ENCODE measurements at regions not wholly inside any gene's neighbourhood (a gene's known extent, or its start where the extent isn't known, plus 50 kb on each side); places are given as distances from the start of the nearest gene placed in this dataset.

GRCh38 chr9:90121762-90122161 is 517.0 kb downstream of the GADD45G start:
- peaks cover 3% of the 10 kb centered on the region for H3K9me3 ChIP-seq
- H3K36me3 ChIP-seq (ENCODE audit: low read depth) = no peaks in the 10 kb centered on the region
- no peaks in the 10 kb centered on the region for H3K4me1 ChIP-seq (ENCODE audit: low read depth)
- DNase-seq (no peak), ATAC-seq (no peak)
- intact Hi-C loops (cut with DNase I, micrococcal nuclease) = no loop called here
- no peak overlapping the region for H3K4me3 ChIP-seq
- no peak for TF ChIP-seq CTCF (IDR thresholded peaks at IDR 0.05)

GRCh38 chr9:90124961-90125360 is 517.7 kb downstream of the DIRAS2 start:
- Histone ChIP-seq H3K36me3 (ENCODE audit: low read depth) (no peaks in the 10 kb centered on the region), H3K4me3 (no peak overlapping the region), H3K9me3 (peaks cover 3% of the 10 kb centered on the region), H3K4me1 (ENCODE audit: low read depth) (no peaks in the 10 kb centered on the region)
- intact Hi-C loops (cut with DNase I, micrococcal nuclease) = no loop called here
- no peak for TF ChIP-seq CTCF (IDR thresholded peaks at IDR 0.05)
- ATAC-seq (no peak), DNase-seq (no peak)

GRCh38 chr9:90127923-90128322 is 514.7 kb downstream of the DIRAS2 start:
- H3K36me3 ChIP-seq (ENCODE audit: low read depth) = no peaks in the 10 kb centered on the region
- intact Hi-C loops (cut with DNase I, micrococcal nuclease) = no loop called here
- no peak for DNase-seq
- no peak for TF ChIP-seq CTCF (IDR thresholded peaks at IDR 0.05)
- H3K9me3 ChIP-seq = peaks cover 2% of the 10 kb centered on the region
- ATAC-seq = no peak
- H3K4me1 ChIP-seq (ENCODE audit: low read depth) = no peaks in the 10 kb centered on the region
- H3K4me3 ChIP-seq = no peak overlapping the region

GRCh38 chr9:90128587-90129190 is 513.9 kb downstream of the DIRAS2 start:
- no peaks in the 10 kb centered on the region for H3K9me3 ChIP-seq
- H3K4me1 ChIP-seq (ENCODE audit: low read depth) = no peaks in the 10 kb centered on the region
- no peak overlapping the region for H3K4me3 ChIP-seq
- DNase-seq = no peak
- no peaks in the 10 kb centered on the region for H3K36me3 ChIP-seq (ENCODE audit: low read depth)
- no peak for TF ChIP-seq CTCF (IDR thresholded peaks at IDR 0.05)
- intact Hi-C loops (cut with DNase I, micrococcal nuclease) = no loop called here
- ATAC-seq = no peak

GRCh38 chr9:90129446-90129845 is 513.2 kb downstream of the DIRAS2 start:
- Histone ChIP-seq H3K4me1 (ENCODE audit: low read depth) (no peaks in the 10 kb centered on the region), H3K9me3 (no peaks in the 10 kb centered on the region), H3K4me3 (no peak overlapping the region), H3K36me3 (ENCODE audit: low read depth) (no peaks in the 10 kb centered on the region)
- ATAC-seq (no peak), DNase-seq (no peak)
- no peak for TF ChIP-seq CTCF (IDR thresholded peaks at IDR 0.05)
- intact Hi-C loops (cut with DNase I, micrococcal nuclease) = no loop called here

- DNase-seq (no peak), ATAC-seq (no peak)
- TF ChIP-seq CTCF (IDR thresholded peaks at IDR 0.05) = no peak
- intact Hi-C loops (cut with DNase I, micrococcal nuclease) = no loop called here
- Histone ChIP-seq H3K4me3 (no peak overlapping the region), H3K36me3 (ENCODE audit: low read depth) (no peaks in the 10 kb centered on the region), H3K9me3 (no peaks in the 10 kb centered on the region), H3K4me1 (ENCODE audit: low read depth) (no peaks in the 10 kb centered on the region)
These were observed 511.1 kb downstream of the DIRAS2 start for GRCh38 chr9:90131568-90131967.
